WTC11 (cell line): ENCODE measurements at regions not wholly inside any gene's neighbourhood (a gene's known extent, or its start where the extent isn't known, plus 50 kb on each side); places are given as distances from the start of the nearest gene placed in this dataset.

Experiments
- ATAC-seq: fragments of 200-7000 bp; cut with Tn5 transposase; 2 replicates; pipeline ENCODE4 v1.10.0; 2021; ENCODE audit warnings: mild to moderate bottlenecking, moderate library complexity
- CTCF ChIA-PET: fragments of 300-600 bp; sonication (Branson Sonifier 250); formaldehyde crosslinking; loops from one replicate; lab custom pipeline; 2021; ENCODE audit warnings: antibody characterized with exemption; lab: Charles Lee
- POLR2A ChIA-PET: fragments of 350-600 bp; sonication (Branson Sonifier 250); formaldehyde crosslinking; loops from one replicate; lab custom pipeline; 2021; ENCODE audit warnings: antibody characterized with exemption; lab: Charles Lee
- DNase-seq: peaks from one replicate; pipeline ENCODE4 v3.0.0; 2021; ENCODE audit warnings: low spot score
- H3K27ac Mint-ChIP-seq: 2 replicates; pipeline ENCODE4 v1.8.0; 2021; ENCODE audit warnings: mixed read lengths
- H3K27me3 Mint-ChIP-seq: 2 replicates; pipeline ENCODE4 v1.8.0; 2021; ENCODE audit warnings: low read depth, mild to moderate bottlenecking, moderate library complexity, mixed read lengths
- H3K36me3 Mint-ChIP-seq: 2 replicates; pipeline ENCODE4 v1.8.0; 2021; ENCODE audit warnings: mixed read lengths
- H3K4me1 Mint-ChIP-seq: 2 replicates; pipeline ENCODE4 v1.8.0; 2022; ENCODE audit warnings: mixed read lengths
- H3K4me3 Mint-ChIP-seq: 2 replicates; pipeline ENCODE4 v1.8.0; 2021; ENCODE audit warnings: mild to moderate bottlenecking, moderate library complexity, mixed read lengths
- H3K9me3 Mint-ChIP-seq: 2 replicates; pipeline ENCODE4 v1.8.0; 2021; ENCODE audit warnings: mixed read lengths
- ATF2 ChIP-seq: sonication (generic); formaldehyde crosslinking; IDR thresholded peaks from 2 replicates; pipeline ENCODE4 v1.8.1; 2022; ENCODE audit warnings: low read depth, missing genetic modification reagents, borderline replicate concordance
- ATF3 ChIP-seq: sonication (generic); formaldehyde crosslinking; conservative IDR thresholded peaks from 2 replicates; pipeline ENCODE4 v1.8.1; 2022; ENCODE audit warnings: mild to moderate bottlenecking, missing genetic modification reagents
- CBFB ChIP-seq: sonication (generic); formaldehyde crosslinking; IDR thresholded peaks from 2 replicates; pipeline ENCODE4 v1.8.1; 2022; ENCODE audit warnings: mild to moderate bottlenecking, low read depth, missing genetic modification reagents
- ETV6 ChIP-seq: sonication (generic); formaldehyde crosslinking; IDR thresholded peaks from 2 replicates; pipeline ENCODE4 v1.8.1; 2022; ENCODE audit warnings: mild to moderate bottlenecking, missing genetic modification reagents
- IRF1 ChIP-seq: sonication (generic); formaldehyde crosslinking; IDR thresholded peaks from 2 replicates; pipeline ENCODE4 v1.8.0; 2023; ENCODE audit warnings: missing genetic modification reagents
- JUN ChIP-seq: sonication (generic); formaldehyde crosslinking; IDR thresholded peaks from 2 replicates; pipeline ENCODE4 v1.8.0; 2023; ENCODE audit warnings: mild to moderate bottlenecking, missing genetic modification reagents
- KAT7 ChIP-seq: sonication (generic); formaldehyde crosslinking; IDR thresholded peaks from 2 replicates; pipeline ENCODE4 v1.8.1; 2023; ENCODE audit warnings: missing genetic modification reagents, mild to moderate bottlenecking, borderline replicate concordance
- MAX ChIP-seq: sonication (generic); formaldehyde crosslinking; IDR thresholded peaks from 2 replicates; pipeline ENCODE4 v1.8.0; 2022; ENCODE audit warnings: mild to moderate bottlenecking, missing genetic modification reagents
- MYBL2 ChIP-seq: sonication (generic); formaldehyde crosslinking; IDR thresholded peaks from 2 replicates; pipeline ENCODE4 v1.8.1; 2023; ENCODE audit warnings: mild to moderate bottlenecking, moderate library complexity, missing genetic modification reagents
- NFE2L1 ChIP-seq: sonication (generic); formaldehyde crosslinking; IDR thresholded peaks from 2 replicates; pipeline ENCODE4 v1.8.1; 2023; ENCODE audit warnings: missing genetic modification reagents
- NR3C1 ChIP-seq: sonication (generic); formaldehyde crosslinking; conservative IDR thresholded peaks from 2 replicates; pipeline ENCODE4 v1.8.1; 2023; ENCODE audit warnings: low read depth, mild to moderate bottlenecking, missing genetic modification reagents
- OVOL2 ChIP-seq: fragments of 250-450 bp; sonication (Bioruptor Pico); IDR thresholded peaks from 2 replicates; pipeline ENCODE4 v1.9.0; 2021; ENCODE audit warnings: mild to moderate bottlenecking, borderline replicate concordance
- PREB ChIP-seq: sonication (generic); formaldehyde crosslinking; IDR thresholded peaks from 2 replicates; pipeline ENCODE4 v1.8.1; 2022; ENCODE audit warnings: mild to moderate bottlenecking, missing genetic modification reagents, moderate library complexity, borderline replicate concordance
- PRRX2 ChIP-seq: fragments of 250-450 bp; sonication (Bioruptor Pico); IDR thresholded peaks from 2 replicates; pipeline ENCODE4 v1.8.0; 2021; ENCODE audit warnings: mild to moderate bottlenecking
- SMAD4 ChIP-seq: sonication (generic); formaldehyde crosslinking; IDR thresholded peaks from 2 replicates; pipeline ENCODE4 v1.8.0; 2022; ENCODE audit warnings: mild to moderate bottlenecking, missing genetic modification reagents
- TP53 ChIP-seq: sonication (generic); formaldehyde crosslinking; IDR thresholded peaks from 2 replicates; pipeline ENCODE4 v1.8.1; 2023; ENCODE audit warnings: mild to moderate bottlenecking, missing genetic modification reagents
- ZNF317 ChIP-seq: sonication (generic); formaldehyde crosslinking; IDR thresholded peaks from 2 replicates; pipeline ENCODE4 v1.8.1; 2023; ENCODE audit warnings: low read depth, mild to moderate bottlenecking, moderate library complexity, missing genetic modification reagents, borderline replicate concordance
- ZNF416 ChIP-seq: fragments of 250-450 bp; sonication (Bioruptor Pico); IDR thresholded peaks from 2 replicates; pipeline ENCODE4 v1.9.0; 2021; ENCODE audit warnings: mild to moderate bottlenecking, inconsistent platforms
- ZNF532 ChIP-seq: fragments of 250-450 bp; sonication (Bioruptor Pico); IDR thresholded peaks from 2 replicates; pipeline ENCODE4 v1.9.0; 2021; ENCODE audit warnings: mild to moderate bottlenecking, borderline replicate concordance

- TF ChIP-seq MAX (CRISPR knock-in tag) = peak; percentile 67; the same call in 1 of the 2 replicates
- TF ChIP-seq ETV6 (CRISPR knock-in tag) = 0 out of 2 replicates have a peak, but pooled peaks have one; percentile 31
- no peak for TF ChIP-seq ATF2 (CRISPR knock-in tag)
- TF ChIP-seq CBFB (CRISPR knock-in tag) = no peak
- no peak for TF ChIP-seq NR3C1 (CRISPR knock-in tag)
- no peak for TF ChIP-seq IRF1 (CRISPR knock-in tag)
Measured at GRCh38 chr12:107844312-107844921, 69.9 kb downstream of the ASCL4 start (continued).

GRCh38 chr12:107845226-107845979 is 70.9 kb downstream of the ASCL4 start:
- CTCF ChIA-PET = interaction anchor here (1.0 to 2.3 kb wide), 6 partner anchors 8 to 174 kb away, joined by 3 to 10 read pairs (median 4); no protein-coding TSS in a partner anchor
- H3K27me3 Mint-ChIP-seq = peaks cover 85% of the 10 kb centered on the region
- peak; percentile 16 for DNase-seq

More at GRCh38 chr12:107845226-107845979, 70.9 kb downstream of the ASCL4 start:
- Mint-ChIP-seq H3K36me3 (peaks cover 4% of the 10 kb centered on the region; the same call in 1 of the 2 replicates), H3K9me3 (peaks cover 19% of the 10 kb centered on the region)
- ATAC-seq = no peak
- POLR2A ChIA-PET = interaction anchor here (1.5 kb wide), 1 partner anchor 210 kb away, joined by 3 read pairs; no protein-coding TSS in a partner anchor
- TF ChIP-seq IRF1 (CRISPR knock-in tag) (no peak), NFE2L1 (CRISPR knock-in tag) (no peak), ATF2 (CRISPR knock-in tag) (no peak), MYBL2 (no peak), SMAD4 (CRISPR knock-in tag) (no peak), ZNF317 (CRISPR knock-in tag) (no peak), ATF3 (CRISPR knock-in tag) (no peak), OVOL2 (CRISPR knock-in tag) (no peak), KAT7 (no peak), PREB (CRISPR knock-in tag) (no peak), TP53 (CRISPR knock-in tag) (no peak), PRRX2 (CRISPR knock-in tag) (no peak), JUN (CRISPR knock-in tag) (no peak), ZNF416 (no peak), ZNF532 (CRISPR knock-in tag) (no peak)
- TF ChIP-seq, all 79 proteins: peak for 0
- no peak overlapping the region for H3K27ac Mint-ChIP-seq
- H3K4me1 Mint-ChIP-seq = peaks cover 3% of the 10 kb centered on the region; the same call in 1 of the 2 replicates
- H3K4me3 Mint-ChIP-seq = peak overlapping the region; percentile 55
